GM10266 (cell line): ENCODE measurements at regions not wholly inside any gene's neighbourhood (a gene's known extent, or its start where the extent isn't known, plus 50 kb on each side); places are given as distances from the start of the nearest gene placed in this dataset.
"Not testable (repeated sequence)": the region's sequence is repeated elsewhere in the genome, so short reads cannot be mapped to it uniquely, and the experiment has no call there.

ENCODE experiments used
- DNase-seq: peaks from one replicate; pipeline ENCODE4 v3.0.0; 2012; ENCODE audit errors: extremely low spot score
- TF ChIP-seq, protein P1 (sequence below): IDR thresholded peaks from 2 replicates; pipeline ENCODE4 v1.5.1; 2012; ENCODE audit warnings: mild to moderate bottlenecking, low read depth; ENCODE audit not compliant: control insufficient read depth, insufficient read depth; ENCODE audit errors: missing control alignments

DNA sequence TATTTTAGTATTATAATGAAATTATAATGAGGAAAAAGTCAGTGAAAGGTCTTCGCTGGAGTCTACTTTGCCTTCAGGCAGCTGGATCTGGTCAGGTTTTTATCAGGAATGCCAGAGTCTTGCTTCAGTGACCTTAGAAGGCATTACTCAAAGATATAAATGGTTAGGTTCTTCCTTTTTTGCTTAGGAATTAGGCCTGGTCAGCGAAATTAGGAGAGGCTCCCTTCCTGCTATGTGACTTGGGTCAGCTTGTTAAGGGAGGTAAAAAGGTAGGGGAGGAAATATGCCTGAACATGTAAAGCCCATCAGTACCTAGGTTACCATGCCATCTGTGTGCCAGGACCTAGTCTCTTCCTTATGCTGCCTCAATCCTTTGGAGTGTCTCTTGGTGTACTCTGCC, 115.1 kb downstream of the OTOR start:
- no peak for DNase-seq
- TF ChIP-seq, protein P1, sequence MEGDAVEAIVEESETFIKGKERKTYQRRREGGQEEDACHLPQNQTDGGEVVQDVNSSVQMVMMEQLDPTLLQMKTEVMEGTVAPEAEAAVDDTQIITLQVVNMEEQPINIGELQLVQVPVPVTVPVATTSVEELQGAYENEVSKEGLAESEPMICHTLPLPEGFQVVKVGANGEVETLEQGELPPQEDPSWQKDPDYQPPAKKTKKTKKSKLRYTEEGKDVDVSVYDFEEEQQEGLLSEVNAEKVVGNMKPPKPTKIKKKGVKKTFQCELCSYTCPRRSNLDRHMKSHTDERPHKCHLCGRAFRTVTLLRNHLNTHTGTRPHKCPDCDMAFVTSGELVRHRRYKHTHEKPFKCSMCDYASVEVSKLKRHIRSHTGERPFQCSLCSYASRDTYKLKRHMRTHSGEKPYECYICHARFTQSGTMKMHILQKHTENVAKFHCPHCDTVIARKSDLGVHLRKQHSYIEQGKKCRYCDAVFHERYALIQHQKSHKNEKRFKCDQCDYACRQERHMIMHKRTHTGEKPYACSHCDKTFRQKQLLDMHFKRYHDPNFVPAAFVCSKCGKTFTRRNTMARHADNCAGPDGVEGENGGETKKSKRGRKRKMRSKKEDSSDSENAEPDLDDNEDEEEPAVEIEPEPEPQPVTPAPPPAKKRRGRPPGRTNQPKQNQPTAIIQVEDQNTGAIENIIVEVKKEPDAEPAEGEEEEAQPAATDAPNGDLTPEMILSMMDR, result no peak

DNA sequence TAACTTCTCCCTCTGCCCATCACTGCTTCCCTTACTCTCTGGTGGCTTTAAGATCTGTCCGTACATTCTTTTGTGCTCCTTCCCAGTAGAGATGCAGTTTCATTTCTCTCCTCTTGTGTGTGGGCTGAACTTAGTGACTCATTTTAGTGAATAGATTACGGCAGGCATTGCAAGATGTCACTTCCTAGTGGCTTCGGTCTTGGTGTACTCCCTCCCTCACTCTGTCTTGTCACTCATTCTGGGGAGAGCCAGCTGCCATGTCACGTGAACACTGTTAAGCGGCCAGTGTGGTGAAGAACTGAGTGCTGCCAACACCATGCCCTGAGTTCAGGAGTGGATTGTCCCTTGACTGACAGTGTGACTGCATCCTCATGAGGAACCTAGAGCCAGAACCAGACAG, 115.9 kb downstream of the OTOR start:
- TF ChIP-seq, protein P1, result no peak
- DNase-seq, result no peak

- no peak for DNase-seq
These were observed 116.8 kb downstream of the OTOR start for GRCh38 chr20:16864963-16865362.

GRCh38 chr20:16865406-16865805, 117.2 kb downstream of the OTOR start:
- TF ChIP-seq, protein P1, result no peak
- DNase-seq, result no peak

More at GRCh38 chr20:16864963-16865362, 116.8 kb downstream of the OTOR start:
- TF ChIP-seq, protein P1, result no peak

- not testable (repeated sequence) for DNase-seq
These were observed 125.0 kb downstream of the OTOR start for GRCh38 chr20:16873124-16873523.

DNA sequence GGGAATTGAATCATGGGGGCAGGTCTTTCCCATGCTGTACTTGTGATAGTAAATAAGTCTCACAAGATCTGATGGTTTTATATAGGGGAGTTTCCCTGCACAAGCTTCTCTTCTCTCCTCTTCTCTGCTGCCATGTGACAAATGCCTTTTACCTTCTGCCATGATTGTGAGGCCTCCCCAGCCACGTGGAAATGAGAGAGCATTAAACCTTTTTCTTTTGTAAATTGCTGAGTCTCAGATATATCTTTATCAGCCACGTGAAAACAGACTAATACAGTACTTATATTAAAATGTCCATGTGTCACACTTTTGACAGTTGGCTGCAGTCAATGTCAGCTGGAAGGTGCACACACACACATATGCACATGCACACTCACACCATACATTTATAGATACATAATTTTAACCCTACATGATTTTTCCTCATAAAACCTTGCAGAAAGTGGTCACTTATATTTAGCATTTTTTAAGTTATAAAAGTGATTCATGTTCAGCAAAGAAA, 128.9 kb downstream of the OTOR start:
- TF ChIP-seq, protein P1, result no peak
- DNase-seq, result no peak

DNA sequence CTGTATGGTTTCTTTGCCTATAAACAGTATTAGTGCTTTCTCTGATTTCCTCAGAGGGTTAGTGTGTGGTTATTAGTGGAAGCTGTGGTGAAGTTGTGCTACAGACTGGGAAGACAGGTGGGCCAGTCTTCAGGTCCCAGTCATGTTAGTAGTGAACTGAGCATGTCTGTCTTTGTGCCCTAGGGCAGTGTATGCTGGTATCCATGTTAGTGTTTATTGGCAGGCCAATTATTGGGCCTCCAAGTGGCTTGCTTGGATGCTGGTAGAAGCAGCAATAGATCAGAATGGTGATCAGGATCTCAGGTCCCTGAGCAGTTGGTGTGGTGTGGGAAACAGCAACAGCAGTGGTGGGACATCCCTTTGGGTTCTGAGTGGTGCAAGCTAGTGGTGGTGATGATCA, 137.6 kb downstream of the OTOR start:
- DNase-seq, result no peak
- TF ChIP-seq, protein P1, result no peak

DNA sequence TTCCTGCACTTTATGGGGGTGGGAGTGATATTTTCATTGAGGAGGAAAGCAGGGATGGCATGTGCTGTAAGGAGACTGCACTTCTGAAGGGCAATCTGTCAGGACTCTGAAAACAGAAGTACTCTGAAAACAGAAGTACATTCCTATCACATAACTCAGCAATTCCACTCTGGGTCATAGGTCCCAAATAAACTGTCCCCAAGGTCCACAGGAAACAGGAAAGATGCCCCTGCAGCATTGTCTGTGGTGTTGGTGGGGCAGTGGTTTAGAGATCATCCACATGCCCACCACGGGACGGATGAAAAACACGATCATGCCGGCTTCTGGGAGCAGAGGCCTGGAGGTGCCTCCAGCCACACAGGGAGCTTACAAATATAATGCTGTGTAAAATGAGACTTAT, 150.3 kb downstream of the OTOR start:
- no peak for DNase-seq
- TF ChIP-seq, protein P1, result no peak
